SK-N-DZ (cell line): ENCODE measurements at regions not wholly inside any gene's neighbourhood (a gene's known extent, or its start where the extent isn't known, plus 50 kb on each side); places are given as distances from the start of the nearest gene placed in this dataset.
"Not testable (repeated sequence)": the region's sequence is repeated elsewhere in the genome, so short reads cannot be mapped to it uniquely, and the experiment has no call there.

Experiments
- DNase-seq: peaks from one replicate; pipeline ENCODE4 v3.0.0-alpha.2; 2015; ENCODE audit warnings: low spot score

GRCh38 chr17:22253007-22253406 is 560.7 kb downstream of the KCNJ18 start:
- no peak for DNase-seq

GRCh38 chr17:22265807-22266206 is 573.5 kb downstream of the KCNJ18 start:
- DNase-seq, result peak; percentile 11

DNA sequence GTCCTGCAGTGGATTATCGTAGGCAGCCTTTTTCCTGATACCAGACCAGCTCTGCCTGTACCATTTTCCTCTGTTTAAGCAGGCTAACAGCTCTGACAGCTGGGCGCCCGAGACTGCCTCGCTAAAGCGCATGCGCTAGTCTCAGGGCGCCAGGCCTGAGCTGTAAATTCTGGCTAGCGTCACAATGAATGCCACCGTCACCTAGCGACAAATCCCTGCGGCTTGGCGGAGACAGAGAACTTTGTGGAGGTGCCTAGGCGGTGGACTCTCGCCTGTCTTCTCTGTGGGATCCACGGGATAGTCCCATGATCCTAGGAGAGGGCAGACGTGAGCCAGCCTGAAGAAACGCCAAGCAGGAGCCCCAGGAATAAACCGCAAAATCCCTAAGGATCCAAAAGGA is 573.9 kb downstream of the KCNJ18 start:
- DNase-seq, result peak; percentile 57

DNA sequence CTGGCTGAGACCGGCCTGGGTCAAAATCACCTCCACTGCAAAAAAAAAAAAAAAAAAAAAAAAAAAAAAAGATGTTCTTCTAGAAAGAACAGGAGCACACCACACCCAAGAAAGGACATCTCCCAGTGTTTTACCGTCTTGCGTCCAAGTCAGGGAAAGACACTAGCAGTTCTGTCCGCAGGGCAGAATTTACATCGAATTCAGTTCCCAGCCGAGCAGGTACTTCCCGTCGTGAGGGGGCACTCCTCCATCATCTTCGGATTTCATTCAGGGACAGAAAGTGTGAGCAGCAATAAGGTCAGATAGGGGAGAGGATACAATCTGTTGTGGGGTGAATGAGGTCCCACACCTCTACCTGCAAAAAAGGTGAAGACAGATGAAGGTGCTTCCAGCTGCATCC is 574.7 kb downstream of the KCNJ18 start:
- no peak for DNase-seq

DNA sequence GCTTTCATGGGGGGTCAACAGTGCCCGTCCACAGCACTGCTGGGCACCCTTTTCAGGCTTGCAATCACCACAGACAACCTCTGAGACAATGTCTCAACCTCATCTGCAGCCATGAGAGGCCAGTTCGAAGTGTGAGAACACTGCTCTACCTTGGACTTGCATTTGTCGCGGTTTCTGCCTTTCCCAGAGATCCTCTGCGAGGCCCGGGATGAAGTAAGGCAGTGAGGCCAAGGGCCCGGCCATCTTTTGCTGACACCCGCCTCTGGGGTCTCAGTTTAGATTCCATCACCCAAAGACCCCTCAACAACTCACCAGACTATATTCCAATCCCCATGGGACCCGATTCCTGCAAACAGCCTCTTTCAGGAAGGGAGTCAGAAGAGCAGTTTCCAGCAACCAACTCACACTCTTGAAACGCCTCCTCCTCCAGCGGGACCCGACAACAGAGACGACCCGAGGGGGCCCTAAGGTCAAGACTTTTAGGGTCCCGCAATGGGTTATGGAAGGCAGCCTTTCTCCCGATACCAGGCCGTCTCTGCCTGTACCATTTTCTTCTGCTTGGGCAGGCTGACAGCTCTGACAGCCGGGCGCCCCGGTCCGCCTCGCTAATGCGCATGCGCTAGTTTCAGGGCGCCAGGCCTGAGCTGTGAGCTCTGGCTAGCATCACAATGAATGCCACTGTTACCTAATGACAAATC is 576.0 kb downstream of the KCNJ18 start:
- DNase-seq, result peak; percentile 70

DNA sequence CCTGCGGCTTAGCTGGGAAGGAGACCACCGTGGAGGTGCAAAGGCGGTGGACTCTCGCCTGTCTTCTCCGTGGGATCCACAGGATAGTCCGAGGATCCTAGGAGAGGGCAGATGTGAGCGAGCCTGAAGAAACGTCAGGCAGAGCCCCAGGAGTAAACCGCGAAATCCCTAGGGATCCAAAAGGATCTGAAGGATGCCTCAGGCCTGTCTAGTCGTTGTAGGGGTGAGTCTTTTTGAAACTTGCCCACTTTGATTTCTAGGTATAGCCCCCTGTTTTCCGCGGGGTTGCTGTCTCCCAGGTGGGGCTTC is 576.5 kb downstream of the KCNJ18 start:
- DNase-seq, result no peak

GRCh38 chr17:22270381-22270780 is 578.1 kb downstream of the KCNJ18 start:
- DNase-seq, result no peak

GRCh38 chr17:22270809-22271208 is 578.5 kb downstream of the KCNJ18 start:
- not testable (repeated sequence) for DNase-seq

- DNase-seq, result no peak
Measured at GRCh38 chr17:22272363-22273146, 580.2 kb downstream of the KCNJ18 start.

GRCh38 chr17:22273308-22273707 is 581.0 kb downstream of the KCNJ18 start:
- DNase-seq, result no peak

DNA sequence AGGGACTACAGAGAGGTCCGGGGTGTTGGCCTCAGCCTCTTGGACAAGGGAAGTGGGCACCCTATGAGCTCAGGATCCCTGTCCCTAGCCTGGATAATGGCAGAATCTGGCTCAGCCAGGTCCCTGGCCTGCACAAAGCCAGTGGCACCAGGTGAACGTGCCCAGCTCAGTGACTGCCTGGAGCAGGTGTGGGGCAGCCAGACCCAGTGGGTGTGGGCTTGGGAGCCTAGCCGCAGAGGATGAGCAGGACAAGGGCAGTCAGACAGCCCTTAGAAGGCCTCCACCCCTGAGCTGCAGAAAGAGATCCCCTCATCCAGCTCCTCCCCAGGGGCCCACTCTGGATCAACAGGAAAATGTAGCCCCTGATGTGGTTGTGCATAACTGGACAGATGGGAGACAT is 585.3 kb downstream of the KCNJ18 start:
- DNase-seq, result no peak

DNA sequence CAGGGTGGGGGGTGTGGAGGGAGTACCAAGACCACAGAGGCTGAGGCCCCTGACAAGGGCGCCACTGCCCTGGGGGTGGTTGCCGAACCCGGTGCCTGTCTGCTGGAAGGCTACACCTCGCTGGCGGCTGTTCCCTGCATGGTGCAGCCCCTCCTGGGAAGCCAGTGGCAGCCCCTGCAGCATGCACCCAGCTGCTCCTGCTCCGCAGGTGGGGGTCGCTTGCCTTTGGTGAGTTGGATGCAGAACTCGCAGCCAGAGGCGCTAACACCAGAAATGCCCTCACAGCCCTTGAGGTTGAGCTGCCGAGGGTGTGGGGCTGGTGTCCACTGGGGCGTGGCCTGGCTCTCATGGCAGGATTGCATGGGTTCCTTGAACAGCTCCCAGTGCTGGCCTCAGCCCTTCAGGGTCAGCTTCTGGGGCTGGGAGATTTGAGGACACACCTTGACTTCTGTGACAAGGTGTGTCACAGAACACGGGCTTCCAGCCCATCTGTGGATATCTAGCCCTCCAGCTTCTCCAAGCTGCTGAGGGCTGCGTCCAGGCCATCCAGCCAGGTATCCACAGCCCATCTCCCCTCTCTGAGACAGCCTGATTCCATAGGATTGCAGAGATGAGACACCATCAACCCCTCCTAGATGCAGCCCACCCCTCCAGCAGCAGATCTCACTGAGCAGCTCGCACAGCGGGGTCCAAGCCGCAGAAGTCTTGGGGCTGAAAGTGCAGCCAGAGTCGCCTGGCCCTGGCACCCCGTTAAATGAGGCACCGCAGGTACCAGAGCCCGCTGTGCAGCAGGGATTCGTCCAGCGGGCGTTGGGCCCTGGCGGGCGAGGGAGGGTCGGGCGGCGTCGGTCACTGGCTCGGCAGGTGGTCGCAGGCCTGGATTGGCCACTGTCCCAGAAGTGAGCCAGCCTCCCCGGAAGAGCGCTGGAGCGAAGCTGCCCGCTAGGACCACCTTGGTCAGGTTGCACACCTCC is 586.3 kb downstream of the KCNJ18 start:
- DNase-seq, result no peak

- DNase-seq, result no peak
Measured at GRCh38 chr17:22286337-22287041, 594.2 kb downstream of the KCNJ18 start.

GRCh38 chr17:22298484-22298951 is 606.2 kb downstream of the KCNJ18 start:
- not testable (repeated sequence) for DNase-seq

DNA sequence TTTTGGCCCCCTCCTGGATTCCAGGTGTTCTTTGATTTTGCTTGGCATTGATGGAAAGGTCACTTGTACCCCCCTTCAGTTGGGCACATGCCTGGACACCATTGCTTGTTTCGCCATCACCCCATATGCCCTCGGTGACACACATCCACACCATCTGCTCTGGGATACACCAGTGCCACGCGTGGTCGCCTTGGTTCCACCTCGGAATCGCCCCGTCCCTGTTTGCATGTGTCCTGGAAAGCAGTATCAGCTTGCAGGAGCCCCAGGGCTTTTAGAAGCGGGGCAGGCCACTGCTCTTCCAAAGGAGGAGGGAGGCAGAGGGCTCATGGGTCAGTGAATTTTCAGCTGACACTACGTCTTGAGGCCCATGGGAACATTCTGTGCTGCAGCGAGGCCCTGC is 607.9 kb downstream of the KCNJ18 start:
- no peak for DNase-seq

DNA sequence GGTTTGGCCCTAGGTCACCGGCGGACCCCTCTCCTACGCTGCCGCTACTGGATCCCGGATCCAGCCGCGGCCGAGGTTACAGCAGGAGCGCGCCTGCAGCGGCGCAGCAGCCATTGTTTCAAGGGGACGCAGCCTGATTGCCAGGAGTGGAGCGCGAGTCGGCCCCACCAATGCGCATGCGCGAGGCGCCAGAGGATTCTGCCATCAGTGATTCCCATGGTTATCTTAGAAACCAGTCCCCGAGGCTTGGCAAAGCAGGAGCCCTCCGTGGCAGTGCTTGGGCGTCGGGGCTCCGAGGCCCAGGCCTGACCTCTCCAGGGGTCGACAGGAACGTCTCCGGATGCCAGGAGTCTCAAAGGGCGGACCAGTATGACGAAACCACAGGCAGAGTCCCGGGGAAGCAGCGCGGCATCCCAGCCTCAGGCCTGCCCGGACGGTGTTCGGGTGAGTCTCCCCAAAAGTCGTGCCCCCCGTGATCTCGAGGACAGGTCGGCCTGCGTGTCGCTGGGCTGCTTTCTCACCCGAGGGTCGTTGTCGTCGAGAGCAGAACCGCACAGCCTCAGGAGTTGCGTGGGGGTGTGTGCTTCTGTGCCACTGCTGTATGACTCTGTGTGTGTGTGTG is 608.5 kb downstream of the KCNJ18 start:
- DNase-seq, result no peak

DNA sequence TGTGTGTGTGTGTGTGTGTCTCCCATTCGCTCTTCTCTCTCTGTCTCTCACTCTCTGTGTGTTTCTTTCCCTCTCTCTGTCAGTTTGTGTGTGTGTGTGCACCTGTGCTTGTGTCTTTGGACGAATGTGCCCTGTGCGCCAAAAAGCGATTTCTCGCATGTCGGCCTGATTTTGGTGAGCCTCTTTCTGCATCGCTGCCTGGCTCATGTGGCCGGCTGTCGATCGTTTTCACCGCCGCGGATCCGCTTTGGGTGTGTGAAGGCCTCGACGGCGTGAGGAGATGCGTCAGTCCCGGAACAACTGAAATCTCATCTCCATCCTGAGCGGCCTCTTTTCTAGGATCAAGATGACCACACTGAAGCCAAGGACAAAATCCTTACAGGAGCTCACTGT is 609.0 kb downstream of the KCNJ18 start:
- no peak for DNase-seq

DNA sequence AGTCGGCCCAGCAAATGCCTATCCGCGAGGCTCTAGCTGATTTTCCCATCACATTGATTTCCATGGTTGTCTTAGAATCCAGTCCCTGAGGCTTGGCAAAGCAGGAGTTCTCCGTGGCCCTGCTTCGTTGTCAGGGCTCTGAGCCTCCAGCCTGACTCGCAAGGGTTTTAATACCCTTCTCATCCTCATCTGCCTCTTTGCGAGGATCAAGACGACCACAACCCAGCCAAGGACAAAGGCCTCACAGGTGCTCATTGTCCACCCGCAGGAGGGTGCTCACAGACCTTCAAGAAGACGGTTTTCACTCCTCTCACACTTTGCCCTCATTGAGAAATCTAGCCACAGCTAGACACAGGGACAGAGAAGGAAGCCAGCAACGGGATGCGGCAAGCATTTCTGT is 610.8 kb downstream of the KCNJ18 start:
- DNase-seq, result no peak

DNA sequence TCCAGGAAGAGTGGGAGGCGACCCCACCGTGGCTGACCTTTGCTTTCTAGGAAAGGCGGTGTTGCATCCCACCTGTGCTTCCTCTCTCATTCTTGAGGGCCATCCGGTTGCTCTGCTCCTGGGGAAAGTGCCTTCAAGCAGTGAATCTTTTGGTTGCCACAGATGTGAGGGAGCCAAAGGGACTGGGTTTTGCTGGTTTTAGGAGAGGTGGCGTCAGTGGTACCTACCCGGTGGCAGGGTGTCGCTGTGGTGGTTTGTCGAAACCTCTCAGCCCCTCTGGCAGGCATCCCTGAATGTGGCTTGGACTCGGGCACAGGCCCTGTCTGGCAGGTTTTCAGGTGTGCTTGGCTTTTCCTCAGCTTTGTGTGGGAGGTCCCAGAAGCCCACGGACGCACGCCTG is 611.5 kb downstream of the KCNJ18 start:
- no peak for DNase-seq

DNA sequence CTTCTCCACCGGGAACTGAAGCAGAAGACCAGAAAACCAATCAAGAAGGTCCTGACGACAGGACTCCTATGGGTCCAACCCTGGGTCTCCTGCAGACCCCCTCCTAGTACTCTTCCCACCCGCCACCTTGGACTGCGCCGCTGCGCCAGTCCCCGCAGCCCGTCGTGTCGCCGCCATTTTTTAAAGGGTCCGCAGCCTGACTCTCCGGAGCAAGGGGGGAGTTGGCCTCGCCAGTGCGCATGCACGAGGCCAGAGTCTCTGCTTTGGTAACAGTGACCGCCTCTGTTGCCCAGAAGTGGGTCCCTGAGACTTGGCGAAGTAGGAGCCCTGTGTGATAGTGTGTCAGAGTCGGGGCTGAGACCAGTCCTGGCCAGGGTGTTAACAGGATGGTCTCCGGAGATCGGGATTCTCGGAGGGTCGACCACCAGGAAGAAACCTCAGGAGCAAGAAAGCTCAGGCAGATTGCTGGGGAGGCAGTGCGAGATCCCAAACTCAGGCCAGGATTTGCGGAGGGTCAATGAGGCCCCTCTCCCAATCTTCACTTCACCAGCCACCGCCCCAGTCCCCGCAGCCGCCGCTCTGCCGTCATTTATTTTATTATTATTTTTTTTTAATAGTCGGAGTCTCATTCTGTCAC is 612.5 kb downstream of the KCNJ18 start:
- no peak for DNase-seq
